HG03103 (cell line): ENCODE measurements at regions not wholly inside any gene's neighbourhood (a gene's known extent, or its start where the extent isn't known, plus 50 kb on each side); places are given as distances from the start of the nearest gene placed in this dataset.
"Not testable (repeated sequence)": the region's sequence is repeated elsewhere in the genome, so short reads cannot be mapped to it uniquely, and the experiment has no call there.

Source experiments
- ATAC-seq: cut with Tn5 transposase; IDR thresholded peaks from one replicate; pipeline ENCODE4 v1.9.1; 2021; ENCODE audit warnings: low read depth; ENCODE audit not compliant: unreplicated experiment

DNA sequence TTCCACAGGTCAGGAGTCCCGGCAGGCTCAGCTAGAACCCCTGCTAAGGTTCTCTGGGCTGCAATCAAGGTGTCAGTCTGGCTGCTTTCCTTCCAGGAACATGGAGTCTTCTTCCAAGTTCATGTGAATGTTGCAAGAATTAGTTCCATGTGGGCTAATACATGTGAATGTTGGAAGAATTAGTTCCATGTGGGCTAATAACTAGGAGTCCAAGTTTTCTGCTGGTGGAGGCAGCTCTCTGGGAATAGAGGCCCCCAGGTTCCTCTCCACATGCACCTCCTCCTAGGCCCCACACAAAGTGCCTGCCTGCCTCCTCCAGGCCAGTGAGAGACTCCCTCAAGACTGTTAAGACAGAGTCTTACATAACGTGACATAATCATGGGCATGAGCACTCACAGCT lies 140.8 kb upstream of the SLC35G4 start:
- ATAC-seq = no peak

DNA sequence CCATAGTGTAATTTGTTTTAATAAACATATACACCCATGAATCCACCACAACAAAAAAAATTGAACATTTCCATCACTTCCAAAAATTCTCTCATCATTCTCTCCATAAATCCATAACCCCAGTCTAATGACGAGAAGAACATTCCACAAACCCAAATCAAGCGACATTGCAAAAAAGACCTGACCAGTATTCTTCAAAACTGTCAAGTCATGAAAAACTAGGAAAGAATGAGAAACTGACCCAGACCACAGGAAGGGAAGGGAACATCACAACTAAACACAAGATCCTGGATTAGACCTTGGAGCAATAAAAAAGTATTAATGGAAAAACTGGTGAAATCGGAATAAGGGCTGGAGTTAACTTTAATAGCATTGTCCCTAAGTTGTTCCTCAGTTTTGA lies 141.3 kb upstream of the SLC35G4 start:
- no peak for ATAC-seq

DNA sequence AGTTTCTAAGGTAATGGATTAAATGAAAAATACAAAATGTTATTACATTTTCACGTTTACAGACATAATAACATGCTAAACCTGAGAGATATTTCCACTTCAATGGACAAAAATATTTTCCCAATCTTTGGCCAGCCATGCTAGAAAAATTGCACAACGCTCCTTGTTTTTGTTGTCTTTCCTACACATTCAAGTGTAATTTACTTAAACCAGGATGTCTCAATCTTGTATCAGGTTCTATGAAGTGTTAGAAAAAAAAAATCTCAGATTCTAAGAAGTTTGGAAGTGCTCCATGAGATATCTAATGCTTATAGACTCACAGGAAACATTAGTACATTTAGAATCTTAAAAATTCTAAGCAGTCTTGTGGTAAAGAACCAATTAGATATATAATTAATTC lies 141.8 kb upstream of the SLC35G4 start:
- no peak for ATAC-seq

DNA sequence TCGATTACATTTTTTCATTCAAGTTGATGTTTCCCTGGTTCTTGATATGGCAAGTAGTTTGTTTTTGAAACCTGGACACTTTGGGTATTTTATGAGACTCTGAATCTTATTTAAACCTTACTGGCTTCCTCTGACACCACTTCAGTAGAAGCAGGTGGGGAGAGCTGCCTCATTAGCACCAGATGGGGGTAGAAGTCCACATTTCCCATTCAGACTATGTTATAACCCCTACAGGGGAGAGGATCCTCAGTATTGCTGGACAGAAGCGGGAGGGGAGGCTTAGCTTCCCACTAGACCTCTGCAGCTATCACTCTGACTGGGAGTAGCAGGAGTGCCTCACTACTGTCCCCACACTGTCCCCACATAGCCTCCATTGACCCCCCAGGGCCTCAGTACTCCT lies 145.3 kb upstream of the SLC35G4 start:
- no peak for ATAC-seq

DNA sequence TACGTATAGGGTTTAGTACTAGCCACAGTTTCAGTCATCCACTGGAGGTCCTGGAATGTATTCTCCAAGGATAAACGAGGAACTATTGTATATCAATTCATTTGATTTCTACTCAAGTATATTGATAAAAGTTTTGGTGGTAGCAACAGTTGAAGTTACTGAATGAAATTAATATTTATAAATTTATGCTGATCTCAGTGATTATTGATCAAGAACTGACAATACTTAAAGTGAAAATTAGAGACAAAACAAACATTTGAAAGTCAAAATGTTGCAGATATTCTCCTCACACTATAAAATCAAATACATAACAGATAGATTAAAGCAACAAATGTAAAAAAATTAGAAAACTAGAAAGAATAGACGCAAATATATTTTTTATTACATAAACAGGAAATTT lies 150.9 kb upstream of the SLC35G4 start:
- no peak for ATAC-seq

DNA sequence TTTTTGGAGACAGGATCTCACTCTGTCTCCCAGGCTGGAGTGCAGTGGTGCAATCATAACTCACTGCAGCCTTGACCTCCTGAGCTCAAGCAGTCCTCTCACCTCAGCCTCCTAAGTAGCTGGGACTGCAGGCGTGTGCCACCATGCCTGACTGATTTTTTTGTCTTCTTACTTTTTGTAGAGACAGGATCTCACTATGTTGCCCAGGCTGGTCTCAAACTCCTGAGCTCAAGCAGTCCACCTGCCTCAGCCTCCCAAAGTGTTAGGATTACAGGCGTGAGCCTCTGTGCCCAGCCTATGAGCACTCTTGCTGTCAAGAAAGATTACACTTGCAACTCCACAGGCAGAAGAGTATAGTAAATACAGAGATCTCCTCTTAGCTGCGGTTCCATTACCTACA lies 151.5 kb upstream of the SLC35G4 start:
- ATAC-seq = not testable (repeated sequence)

DNA sequence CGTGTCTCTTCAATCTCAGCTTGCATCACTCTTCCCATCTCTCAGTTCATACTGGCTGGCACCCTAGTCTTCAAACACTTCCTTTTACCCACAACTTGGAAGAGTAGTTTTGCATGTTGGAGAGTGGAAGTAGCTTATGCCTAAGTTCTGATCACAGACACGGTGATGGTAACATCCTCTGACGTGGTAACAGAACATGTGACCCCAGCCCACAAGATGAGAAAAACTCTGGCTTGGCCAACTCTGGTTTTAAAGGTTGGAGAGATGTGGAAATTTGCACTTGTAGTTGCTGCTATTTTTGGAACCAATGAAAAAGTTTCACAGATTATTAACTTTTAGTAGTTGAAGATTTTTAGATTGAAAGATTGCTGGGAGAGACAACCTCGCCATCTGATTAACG lies 155.4 kb upstream of the SLC35G4 start:
- no peak for ATAC-seq

DNA sequence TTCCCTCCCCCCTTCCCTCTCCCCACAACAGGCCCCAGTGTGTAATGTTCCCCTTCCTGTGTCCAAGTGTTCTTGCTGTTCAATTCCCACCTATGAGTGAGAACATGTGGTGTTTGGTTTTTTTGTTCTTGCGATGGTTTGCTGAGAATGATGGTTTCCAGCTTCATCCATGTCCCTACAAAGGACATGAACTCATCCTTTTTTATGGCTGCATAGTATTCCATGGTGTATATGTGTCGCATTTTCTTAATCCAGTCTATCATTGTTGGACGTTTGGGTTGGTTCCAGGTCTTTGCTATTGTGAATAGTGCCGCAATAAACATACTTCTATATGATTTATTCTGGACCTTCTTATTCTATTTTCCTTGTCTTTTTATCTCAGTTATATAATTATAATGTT lies 165.2 kb upstream of the SLC35G4 start:
- not testable (repeated sequence) for ATAC-seq

DNA sequence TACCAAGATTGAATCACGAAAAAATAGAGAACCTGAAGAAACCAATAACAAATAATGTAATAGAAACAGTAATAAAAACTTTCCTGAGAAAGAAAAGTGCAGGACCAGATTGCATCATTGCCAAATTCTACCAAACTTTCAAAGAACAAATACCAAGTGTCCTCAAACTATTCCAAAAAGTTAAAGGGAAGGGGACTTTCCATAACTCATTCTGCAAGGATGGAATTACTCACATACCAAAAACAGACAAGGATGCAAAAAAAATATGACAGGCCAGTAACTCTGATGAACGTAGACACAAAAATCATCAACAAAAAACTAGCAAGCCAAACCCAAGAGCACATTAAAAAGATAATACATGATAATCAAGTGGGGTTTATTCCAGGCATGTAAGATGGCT lies 172.3 kb upstream of the SLC35G4 start:
- ATAC-seq = no peak

DNA sequence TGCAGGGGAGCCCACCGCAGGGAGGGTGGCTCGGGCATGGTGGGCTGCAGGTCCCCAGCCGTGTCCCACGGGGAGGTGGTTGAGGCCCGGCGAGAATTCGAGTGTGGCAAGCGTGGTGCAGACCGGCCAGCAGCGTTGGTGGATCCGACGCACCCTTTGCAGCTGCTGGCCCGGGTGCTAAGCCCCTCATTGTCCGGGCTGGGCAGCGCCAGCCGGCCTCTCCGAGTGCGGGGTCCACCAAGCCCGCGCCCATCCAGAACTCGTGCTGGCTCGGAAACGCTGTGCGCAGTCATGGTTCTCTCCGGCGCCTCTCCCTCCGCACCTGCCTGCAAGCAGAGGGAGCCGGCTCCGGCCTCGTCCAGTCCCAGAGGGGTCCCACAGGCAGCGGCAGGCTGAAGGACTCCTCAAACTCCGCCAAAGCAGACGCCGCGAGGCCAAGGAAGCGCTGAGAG lies 177.0 kb upstream of the SLC35G4 start:
- ATAC-seq = no peak

DNA sequence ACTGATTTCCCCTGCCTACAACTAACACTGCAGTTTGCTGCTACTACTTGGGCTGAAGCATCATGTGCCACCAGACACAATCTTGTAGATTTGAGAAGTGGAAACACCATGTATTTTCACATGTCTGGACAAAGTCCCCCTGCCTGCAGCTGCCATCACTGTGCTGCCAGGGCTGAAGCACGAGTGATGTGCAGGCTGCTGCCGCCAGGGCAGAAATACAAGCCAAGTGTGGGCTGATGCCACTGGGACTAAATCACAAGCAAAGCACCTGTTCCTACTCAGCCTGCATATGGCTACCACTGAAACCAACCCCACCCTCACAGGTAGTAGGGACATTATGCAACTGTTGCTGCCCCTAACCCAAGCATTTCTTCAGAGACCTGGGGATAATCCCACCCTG lies 179.5 kb upstream of the SLC35G4 start:
- ATAC-seq = no peak

DNA sequence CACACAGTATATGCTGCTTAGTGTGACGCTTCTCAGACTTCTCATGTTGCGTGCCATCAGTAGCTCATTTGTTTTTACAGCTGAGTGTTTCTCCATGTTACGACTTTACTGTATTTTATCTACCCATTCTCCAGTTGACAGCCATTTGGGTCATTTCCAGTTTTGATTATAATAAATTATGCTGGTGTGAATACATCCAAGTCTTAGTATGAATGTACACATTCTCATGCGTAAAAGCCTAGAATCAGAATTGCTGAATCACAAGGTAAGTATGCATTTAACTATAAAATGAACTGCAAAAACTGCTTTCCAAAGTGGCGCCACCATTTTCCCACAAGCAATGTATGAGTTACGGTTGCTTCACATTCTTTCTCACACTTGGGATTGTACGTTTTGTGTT lies 184.2 kb upstream of the SLC35G4 start:
- no peak for ATAC-seq

DNA sequence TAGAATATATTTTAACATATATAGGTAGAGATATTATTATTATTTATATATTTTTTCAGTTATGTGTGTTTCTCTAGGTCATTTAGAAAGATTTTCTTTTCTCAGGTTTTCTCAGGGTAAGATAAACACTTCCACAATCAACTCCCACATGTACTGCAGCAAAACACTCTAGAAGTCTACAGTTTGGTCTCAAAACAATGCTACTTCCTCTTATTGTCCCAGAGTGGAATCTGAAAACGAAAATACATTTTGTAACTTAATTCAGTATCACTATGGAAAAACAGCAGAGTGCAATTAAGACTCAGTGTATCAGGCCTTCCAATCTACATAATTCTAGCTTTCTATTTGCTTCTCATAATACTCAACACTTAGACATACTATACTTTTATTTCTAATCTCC lies 190.1 kb upstream of the SLC35G4 start:
- ATAC-seq = no peak

DNA sequence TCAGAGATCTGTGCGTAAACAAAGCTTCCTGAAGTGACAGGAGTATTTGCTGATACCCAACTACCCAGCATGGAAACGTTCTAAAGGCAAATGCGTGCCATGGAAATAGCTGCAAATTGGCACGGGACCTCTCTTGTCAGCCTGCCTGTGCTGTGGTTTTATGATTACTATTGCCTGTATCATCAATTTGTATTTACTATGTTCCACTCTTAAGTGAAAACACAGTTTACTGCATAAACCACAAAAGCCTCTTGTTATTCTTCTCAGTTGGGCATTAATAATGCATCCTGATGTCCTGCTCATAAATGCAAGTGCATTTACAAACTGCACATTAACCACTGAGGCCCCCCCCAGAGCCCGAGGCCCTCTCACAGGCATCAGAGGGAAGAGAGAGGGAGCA lies 196.6 kb upstream of the SLC35G4 start:
- ATAC-seq = no peak

DNA sequence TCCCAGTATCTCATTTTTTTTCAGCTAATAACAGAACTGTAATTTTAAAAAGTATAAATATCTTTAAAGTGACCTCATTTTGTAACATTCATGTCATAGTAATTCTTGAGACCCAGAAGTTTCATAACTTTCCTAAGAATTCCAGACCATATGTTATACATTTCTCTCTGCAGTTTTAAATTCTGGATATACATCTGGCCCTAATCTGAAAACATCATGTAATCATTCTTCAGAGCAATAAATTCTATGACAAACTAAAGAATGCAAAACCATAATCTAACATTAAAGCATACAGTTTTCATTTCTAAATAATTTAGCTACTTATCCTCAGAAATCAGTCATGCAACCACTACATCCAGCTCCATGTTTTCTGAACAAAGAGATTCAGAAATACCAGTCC lies 198.3 kb upstream of the SLC35G4 start:
- ATAC-seq = no peak

DNA sequence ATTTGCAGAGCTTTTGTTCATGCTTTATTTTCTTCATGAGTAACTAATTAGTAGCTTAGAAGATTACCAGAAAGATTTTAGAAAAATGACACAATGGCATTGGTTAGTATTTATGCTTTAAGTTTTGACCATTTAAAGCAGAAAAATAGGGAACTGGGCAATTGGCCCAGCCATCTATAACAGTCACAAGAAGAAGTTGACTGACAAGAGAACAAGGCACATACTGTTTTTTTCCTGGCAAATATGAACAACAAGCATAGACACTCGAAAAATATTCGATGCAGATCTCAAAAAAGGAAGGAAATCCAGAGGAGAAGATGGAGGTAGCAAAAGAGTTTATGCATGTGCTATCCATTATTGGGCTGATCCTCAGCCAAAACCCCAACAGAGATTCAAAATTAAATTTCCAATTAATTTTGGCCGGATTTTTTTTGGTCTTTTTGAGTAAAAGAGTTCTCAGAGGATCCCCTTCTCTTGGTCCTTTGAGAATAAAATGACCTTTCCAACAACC lies 200.8 kb upstream of the SLC35G4 start:
- ATAC-seq = no peak

DNA sequence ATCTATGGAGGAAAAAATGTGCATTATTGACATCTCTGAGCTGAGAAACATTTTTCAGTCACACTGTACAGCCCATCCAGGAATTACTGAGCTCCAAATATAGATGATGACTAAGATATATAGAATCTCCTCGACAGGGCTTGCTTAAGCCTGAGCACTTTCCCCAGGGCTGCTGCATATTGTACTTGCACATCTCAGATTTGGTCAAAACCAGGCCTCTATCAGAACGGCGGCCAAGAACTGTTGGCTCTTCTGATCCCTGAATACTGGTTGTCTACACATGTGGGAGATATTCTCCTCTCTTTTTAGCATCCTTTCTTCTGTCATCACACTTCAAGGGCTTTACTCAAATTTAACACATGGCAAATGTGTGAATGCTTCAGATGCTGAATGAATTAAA lies 201.5 kb upstream of the SLC35G4 start:
- no peak for ATAC-seq

DNA sequence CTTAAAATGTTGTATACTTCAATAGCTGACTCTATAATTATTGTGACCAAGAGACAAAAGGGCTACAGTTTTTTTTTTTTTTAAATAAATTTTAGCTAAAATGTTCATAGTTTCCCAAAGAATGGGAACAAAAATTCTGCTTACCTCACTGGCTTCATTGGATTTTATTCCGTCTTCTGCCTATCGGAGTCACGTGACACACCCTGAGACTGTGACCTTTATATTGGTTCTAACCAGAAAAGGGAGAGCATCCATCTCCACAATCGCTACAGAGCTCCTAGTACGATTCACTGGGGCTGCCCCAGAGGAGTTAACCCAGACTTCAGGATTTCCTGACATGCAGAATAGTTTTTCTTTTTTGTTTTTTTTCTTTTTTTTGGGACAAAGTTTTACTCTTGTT lies 203.6 kb upstream of the SLC35G4 start:
- no peak for ATAC-seq

DNA sequence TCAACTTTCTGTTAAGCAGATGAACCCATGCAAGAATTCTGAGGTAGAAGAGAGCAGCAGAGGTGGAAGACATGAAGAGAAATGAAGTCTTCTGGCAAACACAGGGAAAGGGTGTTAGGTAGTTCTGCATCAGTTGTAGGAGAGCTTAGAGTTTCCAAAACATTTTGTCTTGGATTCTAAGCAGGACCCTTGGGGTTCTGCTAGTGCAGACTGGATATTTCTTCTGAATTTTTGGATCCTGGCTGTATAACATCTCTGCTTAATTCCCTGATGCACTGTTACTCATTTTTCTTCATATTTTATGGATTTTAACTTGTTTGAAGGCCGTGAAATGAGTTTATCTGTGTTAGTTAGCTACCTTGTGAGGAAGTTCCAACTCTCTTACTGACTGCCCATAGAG lies 208.7 kb upstream of the SLC35G4 start:
- ATAC-seq = no peak

DNA sequence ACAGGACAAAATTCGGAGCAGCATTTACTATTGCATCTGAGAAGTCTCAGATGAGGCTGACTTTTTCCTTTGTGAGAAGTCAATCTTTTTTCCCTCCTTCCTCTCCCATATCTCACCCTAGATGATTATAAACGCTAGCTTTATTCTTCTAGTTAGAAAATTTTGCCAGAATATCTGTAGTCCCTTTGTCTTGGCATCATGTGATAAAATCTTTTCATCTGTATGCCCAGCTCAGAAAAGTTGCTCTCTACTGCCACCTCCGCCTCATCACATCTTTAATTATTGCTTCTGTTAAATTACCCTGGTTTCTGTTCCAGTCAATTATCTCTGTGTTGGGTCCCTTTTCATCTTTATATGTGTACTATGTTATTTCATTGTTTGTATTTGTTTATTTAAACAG lies 210.8 kb upstream of the SLC35G4 start:
- no peak for ATAC-seq

DNA sequence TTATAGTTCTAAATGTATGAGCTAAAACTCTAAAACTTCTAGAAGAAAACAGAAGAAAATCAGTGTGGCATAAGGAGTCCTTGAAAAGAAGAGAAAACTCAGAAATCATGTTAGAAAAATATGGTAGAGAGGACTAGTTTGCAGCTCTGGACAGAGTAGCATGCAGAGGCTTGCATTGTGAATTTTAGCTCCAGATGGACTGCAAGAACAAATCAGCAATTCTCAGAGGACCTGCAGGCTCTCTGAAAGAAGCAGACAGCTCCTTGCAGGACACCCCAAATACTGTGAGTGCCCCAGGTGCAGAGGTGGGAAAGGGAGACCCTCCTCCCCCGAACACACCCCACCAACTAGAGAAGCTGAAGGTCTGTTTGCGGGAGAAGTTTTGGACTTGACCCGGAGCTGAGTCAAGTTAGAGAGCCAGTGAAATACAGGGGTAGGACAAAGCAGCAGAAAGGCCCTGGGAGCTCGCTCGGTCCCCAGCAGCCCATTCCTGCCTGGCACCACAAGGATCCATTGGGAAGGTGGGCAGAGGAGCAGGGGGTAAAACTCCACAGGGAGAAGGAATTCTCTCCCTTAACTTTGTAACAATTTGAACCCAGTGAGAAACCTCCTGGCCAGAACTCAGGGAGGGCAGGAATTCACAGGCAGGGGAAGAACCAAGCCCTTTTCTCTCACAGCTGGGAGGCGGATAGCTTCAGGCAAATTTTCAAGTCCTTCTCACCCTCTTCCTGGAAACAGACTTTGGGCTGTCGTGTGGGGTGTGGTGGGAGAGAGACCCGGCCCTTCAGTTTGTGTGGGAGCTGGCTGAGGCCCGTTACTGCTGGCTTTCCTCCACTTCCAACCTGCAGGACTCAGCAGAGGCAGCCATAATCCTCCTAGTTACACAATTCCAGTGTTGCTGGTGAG lies 216.2 kb upstream of the SLC35G4 start:
- ATAC-seq = no peak

DNA sequence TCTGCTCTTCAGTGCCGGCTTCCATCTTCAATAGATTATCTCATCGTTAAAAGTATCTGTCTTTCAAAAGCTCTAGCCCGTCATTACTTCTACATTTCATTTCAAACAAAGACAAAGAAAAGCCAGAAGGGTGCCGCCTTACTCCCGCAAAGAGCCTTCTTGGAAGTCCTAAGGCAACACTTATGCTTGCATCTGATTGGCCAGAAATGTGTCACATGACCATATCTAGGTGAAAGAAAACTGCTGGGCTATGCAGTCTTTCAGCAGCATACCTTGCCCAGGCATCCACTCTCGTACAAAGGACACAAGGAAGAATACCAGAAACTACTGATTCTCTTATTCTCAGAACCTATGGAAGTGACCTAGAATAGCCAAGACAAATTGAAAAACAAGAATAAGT lies 217.1 kb upstream of the SLC35G4 start:
- no peak for ATAC-seq
